Inflammatory macrophage treated with lipopolysaccharide for 1 hour (primary cell): ENCODE measurements at regions not wholly inside any gene's neighbourhood (a gene's known extent, or its start where the extent isn't known, plus 50 kb on each side); places are given as distances from the start of the nearest gene placed in this dataset.
A peak's percentile ranks its signal among the peaks of the same experiment; 100 is the strongest.

Experiments
- DNase-seq, 2 donors: peaks; one replicate each; pipeline ENCODE4 v3.0.0-alpha.2; 2020 to 2022

- no peak for DNase-seq
Observed at GRCh38 chr1:98420376-98421084, 241.0 kb upstream of the SNX7 start.

GRCh38 chr1:98417820-98418219, 243.7 kb upstream of the SNX7 start:
- no peak for DNase-seq

- no peak for DNase-seq
Observed at GRCh38 chr1:98410082-98410481, 251.4 kb upstream of the SNX7 start.

GRCh38 chr1:98406352-98407088, 255.0 kb upstream of the SNX7 start:
- DNase-seq, result no peak

- no peak for DNase-seq
Observed at GRCh38 chr1:98405581-98406074, 255.9 kb upstream of the SNX7 start.

GRCh38 chr1:98404866-98405265, 256.7 kb upstream of the SNX7 start:
- no peak for DNase-seq

- DNase-seq, result peak; percentile 12 to 27
Observed at GRCh38 chr1:98403963-98404480, 257.5 kb upstream of the SNX7 start.

GRCh38 chr1:98402860-98403259, 258.7 kb upstream of the SNX7 start:
- no peak for DNase-seq

GRCh38 chr1:98400446-98400845, 261.1 kb upstream of the SNX7 start:
- no peak for DNase-seq

GRCh38 chr1:98399218-98399617, 262.3 kb upstream of the SNX7 start:
- DNase-seq, result no peak

GRCh38 chr1:98398649-98399048, 262.9 kb upstream of the SNX7 start:
- DNase-seq, result no peak

- DNase-seq, result no peak
Observed at GRCh38 chr1:98398092-98398491, 263.4 kb upstream of the SNX7 start.

- DNase-seq, result no peak
Observed at GRCh38 chr1:98393719-98394118, 267.8 kb upstream of the SNX7 start.

- no peak for DNase-seq
Observed at GRCh38 chr1:98391175-98391574, 270.3 kb upstream of the SNX7 start.

GRCh38 chr1:98389809-98390208, 271.7 kb upstream of the SNX7 start:
- DNase-seq, result no peak

GRCh38 chr1:98388441-98388840, 273.1 kb upstream of the SNX7 start:
- peak in 1 of 2 donors; percentile 14 for DNase-seq

GRCh38 chr1:98387701-98388100, 273.8 kb upstream of the SNX7 start:
- no peak for DNase-seq

GRCh38 chr1:98386675-98387440, 274.7 kb upstream of the SNX7 start:
- no peak for DNase-seq

- no peak for DNase-seq
Observed at GRCh38 chr1:98385652-98386051, 275.9 kb upstream of the SNX7 start.

- no peak for DNase-seq
Observed at GRCh38 chr1:98384461-98385141, 276.9 kb upstream of the SNX7 start.

- no peak for DNase-seq
Observed at GRCh38 chr1:98382986-98383740, 278.4 kb upstream of the SNX7 start.

- no peak for DNase-seq
Observed at GRCh38 chr1:98382586-98382985, 278.9 kb upstream of the SNX7 start.
